A673 (cell line): ENCODE measurements at regions not wholly inside any gene's neighbourhood (a gene's known extent, or its start where the extent isn't known, plus 50 kb on each side); places are given as distances from the start of the nearest gene placed in this dataset.

Experiments
- EZH2 ChIP-seq: fragments of 200-600 bp; sonication (generic); IDR thresholded peaks from 2 replicates; pipeline ENCODE4 v1.6.1; 2017; ENCODE audit warnings: borderline replicate concordance, low read depth, mild to moderate bottlenecking, mixed read lengths, antibody characterized with exemption, low read length; ENCODE audit not compliant: poor library complexity, severe bottlenecking
- TF ChIP-seq, protein P1 (sequence below): fragments of 300-800, 200-600 bp; sonication (generic); conservative IDR thresholded peaks from 2 replicates; pipeline ENCODE4 v1.5.1; 2017; ENCODE audit warnings: low read depth, mild to moderate bottlenecking, antibody characterized with exemption, low read length, moderate library complexity, mixed read lengths

DNA sequence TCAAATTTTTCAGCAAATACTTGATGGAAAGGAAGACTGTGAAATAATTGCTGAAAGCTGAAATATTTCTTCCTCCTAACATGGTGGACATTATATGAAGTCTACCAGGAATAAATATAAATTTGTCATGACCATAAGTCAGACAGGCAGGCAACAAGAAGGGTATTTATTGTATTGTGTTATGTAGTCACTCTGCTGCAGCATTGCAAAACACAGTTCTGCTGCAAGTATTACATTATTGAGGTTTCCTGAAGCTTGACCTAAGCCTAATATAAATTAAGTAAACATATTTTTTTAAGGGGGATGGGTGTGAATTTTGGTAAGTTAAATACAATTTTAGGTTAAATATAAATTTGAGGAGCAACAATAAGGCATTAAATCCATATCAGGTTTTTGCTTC, 60.2 kb upstream of the MAOA start:
- TF ChIP-seq, protein P1, sequence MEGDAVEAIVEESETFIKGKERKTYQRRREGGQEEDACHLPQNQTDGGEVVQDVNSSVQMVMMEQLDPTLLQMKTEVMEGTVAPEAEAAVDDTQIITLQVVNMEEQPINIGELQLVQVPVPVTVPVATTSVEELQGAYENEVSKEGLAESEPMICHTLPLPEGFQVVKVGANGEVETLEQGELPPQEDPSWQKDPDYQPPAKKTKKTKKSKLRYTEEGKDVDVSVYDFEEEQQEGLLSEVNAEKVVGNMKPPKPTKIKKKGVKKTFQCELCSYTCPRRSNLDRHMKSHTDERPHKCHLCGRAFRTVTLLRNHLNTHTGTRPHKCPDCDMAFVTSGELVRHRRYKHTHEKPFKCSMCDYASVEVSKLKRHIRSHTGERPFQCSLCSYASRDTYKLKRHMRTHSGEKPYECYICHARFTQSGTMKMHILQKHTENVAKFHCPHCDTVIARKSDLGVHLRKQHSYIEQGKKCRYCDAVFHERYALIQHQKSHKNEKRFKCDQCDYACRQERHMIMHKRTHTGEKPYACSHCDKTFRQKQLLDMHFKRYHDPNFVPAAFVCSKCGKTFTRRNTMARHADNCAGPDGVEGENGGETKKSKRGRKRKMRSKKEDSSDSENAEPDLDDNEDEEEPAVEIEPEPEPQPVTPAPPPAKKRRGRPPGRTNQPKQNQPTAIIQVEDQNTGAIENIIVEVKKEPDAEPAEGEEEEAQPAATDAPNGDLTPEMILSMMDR = no peak
- no peak for TF ChIP-seq EZH2
